ENCODE measurements at regions not wholly inside any gene's neighbourhood (a gene's known extent, or its start where the extent isn't known, plus 50 kb on each side); places are given as distances from the start of the nearest gene placed in this dataset.
A peak's percentile ranks its signal among the peaks of the same experiment; 100 is the strongest.

GRCh38 chr2:156005999-156006712, 326.4 kb downstream of the NR4A2 start:
- DNase-seq (ENCODE audit: low read depth, low spot score): peak; percentile 36

GRCh38 chr2:156005531-156005930, 327.0 kb downstream of the NR4A2 start:
- no peak for DNase-seq (ENCODE audit: low read depth, low spot score)

- peak; percentile 35 for DNase-seq (ENCODE audit: low read depth, low spot score)
Observed at GRCh38 chr2:156004459-156004858, 328.1 kb downstream of the NR4A2 start.

GRCh38 chr2:156003780-156004179, 328.7 kb downstream of the NR4A2 start:
- no peak for DNase-seq (ENCODE audit: low read depth, low spot score)

- DNase-seq (ENCODE audit: low read depth, low spot score): no peak
Observed at GRCh38 chr2:156001851-156002250, 330.7 kb downstream of the NR4A2 start.

- no peak for DNase-seq (ENCODE audit: low read depth, low spot score)
Observed at GRCh38 chr2:155997538-155997937, 335.0 kb downstream of the NR4A2 start.

- DNase-seq (ENCODE audit: low read depth, low spot score): no peak
Observed at GRCh38 chr2:155994315-155994714, 338.2 kb downstream of the NR4A2 start.

GRCh38 chr2:155983845-155984244, 348.7 kb downstream of the NR4A2 start:
- no peak for DNase-seq (ENCODE audit: low read depth, low spot score)

- DNase-seq (ENCODE audit: low read depth, low spot score): no peak
Observed at GRCh38 chr2:155982135-155982534, 350.4 kb downstream of the NR4A2 start.

- DNase-seq (ENCODE audit: low read depth, low spot score): no peak
Observed at GRCh38 chr2:155980941-155981560, 351.5 kb downstream of the NR4A2 start.

- DNase-seq (ENCODE audit: low read depth, low spot score): no peak
Observed at GRCh38 chr2:155975734-155976133, 356.8 kb downstream of the NR4A2 start.

GRCh38 chr2:155972916-155973315, 359.6 kb downstream of the NR4A2 start:
- no peak for DNase-seq (ENCODE audit: low read depth, low spot score)

- DNase-seq (ENCODE audit: low read depth, low spot score): peak; percentile 65
Observed at GRCh38 chr2:155966064-155966471, 366.5 kb downstream of the NR4A2 start.

- no peak for DNase-seq (ENCODE audit: low read depth, low spot score)
Observed at GRCh38 chr2:155965415-155966063, 367.0 kb downstream of the NR4A2 start.

GRCh38 chr2:155961641-155962040, 370.9 kb downstream of the NR4A2 start:
- DNase-seq (ENCODE audit: low read depth, low spot score): no peak

- DNase-seq (ENCODE audit: low read depth, low spot score): no peak
Observed at GRCh38 chr2:155958834-155959233, 373.7 kb downstream of the NR4A2 start.

- no peak for DNase-seq (ENCODE audit: low read depth, low spot score)
Observed at GRCh38 chr2:155947069-155947468, 385.5 kb downstream of the NR4A2 start.

GRCh38 chr2:155944218-155944617, 388.3 kb downstream of the NR4A2 start:
- no peak for DNase-seq (ENCODE audit: low read depth, low spot score)

- DNase-seq (ENCODE audit: low read depth, low spot score): no peak
Observed at GRCh38 chr2:155930312-155930711, 402.2 kb downstream of the NR4A2 start.

GRCh38 chr2:155917380-155917779, 415.1 kb downstream of the NR4A2 start:
- DNase-seq (ENCODE audit: low read depth, low spot score): no peak

- DNase-seq (ENCODE audit: low read depth, low spot score): no peak
Observed at GRCh38 chr2:155913356-155913755, 419.2 kb downstream of the NR4A2 start.

GRCh38 chr2:155908567-155908966, 424.0 kb downstream of the NR4A2 start:
- no peak for DNase-seq (ENCODE audit: low read depth, low spot score)

- no peak for DNase-seq (ENCODE audit: low read depth, low spot score)
Observed at GRCh38 chr2:155907211-155907610, 425.3 kb downstream of the NR4A2 start.

Measured in ELF-1 (cell line).